NB4 (cell line): ENCODE measurements at regions not wholly inside any gene's neighbourhood (a gene's known extent, or its start where the extent isn't known, plus 50 kb on each side); places are given as distances from the start of the nearest gene placed in this dataset.

ENCODE experiments used
- MYC ChIP-seq: IDR thresholded peaks from 2 replicates; pipeline ENCODE4 v1.6.1; 2011; ENCODE audit warnings: low read depth, low read length
- POLR2A ChIP-seq: IDR thresholded peaks from 2 replicates; pipeline ENCODE4 v1.6.1; 2011; ENCODE audit warnings: mild to moderate bottlenecking; ENCODE audit not compliant: insufficient read length; ENCODE audit errors: extremely low read depth
- TF ChIP-seq, protein P1 (sequence below): IDR thresholded peaks from one replicate; pipeline ENCODE4 v1.5.1; 2012; ENCODE audit warnings: low read depth, low read length
- TF ChIP-seq, protein P2 (sequence below): IDR thresholded peaks from 2 replicates; pipeline ENCODE4 v1.6.1; 2011; ENCODE audit warnings: low read depth, low read length

- TF ChIP-seq POLR2A (no peak), MYC (no peak)
- TF ChIP-seq, protein P1, sequence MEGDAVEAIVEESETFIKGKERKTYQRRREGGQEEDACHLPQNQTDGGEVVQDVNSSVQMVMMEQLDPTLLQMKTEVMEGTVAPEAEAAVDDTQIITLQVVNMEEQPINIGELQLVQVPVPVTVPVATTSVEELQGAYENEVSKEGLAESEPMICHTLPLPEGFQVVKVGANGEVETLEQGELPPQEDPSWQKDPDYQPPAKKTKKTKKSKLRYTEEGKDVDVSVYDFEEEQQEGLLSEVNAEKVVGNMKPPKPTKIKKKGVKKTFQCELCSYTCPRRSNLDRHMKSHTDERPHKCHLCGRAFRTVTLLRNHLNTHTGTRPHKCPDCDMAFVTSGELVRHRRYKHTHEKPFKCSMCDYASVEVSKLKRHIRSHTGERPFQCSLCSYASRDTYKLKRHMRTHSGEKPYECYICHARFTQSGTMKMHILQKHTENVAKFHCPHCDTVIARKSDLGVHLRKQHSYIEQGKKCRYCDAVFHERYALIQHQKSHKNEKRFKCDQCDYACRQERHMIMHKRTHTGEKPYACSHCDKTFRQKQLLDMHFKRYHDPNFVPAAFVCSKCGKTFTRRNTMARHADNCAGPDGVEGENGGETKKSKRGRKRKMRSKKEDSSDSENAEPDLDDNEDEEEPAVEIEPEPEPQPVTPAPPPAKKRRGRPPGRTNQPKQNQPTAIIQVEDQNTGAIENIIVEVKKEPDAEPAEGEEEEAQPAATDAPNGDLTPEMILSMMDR, result no peak
- TF ChIP-seq, protein P2, sequence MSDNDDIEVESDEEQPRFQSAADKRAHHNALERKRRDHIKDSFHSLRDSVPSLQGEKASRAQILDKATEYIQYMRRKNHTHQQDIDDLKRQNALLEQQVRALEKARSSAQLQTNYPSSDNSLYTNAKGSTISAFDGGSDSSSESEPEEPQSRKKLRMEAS, result no peak
Measured at GRCh38 chr13:84998681-84999080, 800.5 kb downstream of the SLITRK6 start.
